ENCODE measurements at regions not wholly inside any gene's neighbourhood (a gene's known extent, or its start where the extent isn't known, plus 50 kb on each side); places are given as distances from the start of the nearest gene placed in this dataset.
"Not testable (repeated sequence)": the region's sequence is repeated elsewhere in the genome, so short reads cannot be mapped to it uniquely, and the experiment has no call there.

DNA sequence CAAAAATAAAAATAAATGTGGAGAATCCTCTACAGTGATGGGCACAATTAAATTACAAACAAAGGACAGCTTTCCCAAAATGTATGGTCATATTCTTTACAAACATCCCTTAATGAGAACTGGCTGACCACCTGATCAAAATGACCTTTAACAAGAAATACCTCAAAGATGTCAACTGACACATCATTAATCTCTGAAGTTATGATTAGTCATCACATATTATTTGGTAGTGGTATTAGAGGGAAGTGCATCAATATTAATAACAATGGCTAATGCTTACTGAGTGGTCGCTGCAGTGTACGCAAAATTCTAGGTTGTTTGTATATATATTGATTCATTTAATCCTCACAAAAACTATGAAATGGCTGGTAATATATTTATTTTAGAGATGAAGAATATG is 340.6 kb downstream of the GJA1 start:
- H3K4me3 ChIP-seq = no peak overlapping the region
- intact Hi-C loops (cut with DNase I) = loop anchor here in 3 of 10 donors (5.0 to 10.0 kb wide), 3 partner anchors 56 to 339 kb away; partner anchors contain the start of gene GJA1 (in 1 of the 3)
- H3K9me3 ChIP-seq = peaks cover 0 to 12% (median 0%) of the 10 kb centered on the region in 11 donors
- WGBS, 2 donors = 98 to 99% methylated on average over 2 of the region's 2 CpGs
- no peaks in the 10 kb centered on the region for H3K27me3 ChIP-seq
- ATAC-seq = no peak
- no peaks in the 10 kb centered on the region for H3K36me3 ChIP-seq
- peaks cover 0 to 39% (median 16%) of the 10 kb centered on the region in 9 donors for H3K4me1 ChIP-seq
- no peak for DNase-seq
- TF ChIP-seq CTCF (IDR thresholded peaks at IDR 0.05) = no peak
- H3K27ac ChIP-seq = peak overlapping the region in 3 of 10 donors; percentile 47 to 64 (median 51)

DNA sequence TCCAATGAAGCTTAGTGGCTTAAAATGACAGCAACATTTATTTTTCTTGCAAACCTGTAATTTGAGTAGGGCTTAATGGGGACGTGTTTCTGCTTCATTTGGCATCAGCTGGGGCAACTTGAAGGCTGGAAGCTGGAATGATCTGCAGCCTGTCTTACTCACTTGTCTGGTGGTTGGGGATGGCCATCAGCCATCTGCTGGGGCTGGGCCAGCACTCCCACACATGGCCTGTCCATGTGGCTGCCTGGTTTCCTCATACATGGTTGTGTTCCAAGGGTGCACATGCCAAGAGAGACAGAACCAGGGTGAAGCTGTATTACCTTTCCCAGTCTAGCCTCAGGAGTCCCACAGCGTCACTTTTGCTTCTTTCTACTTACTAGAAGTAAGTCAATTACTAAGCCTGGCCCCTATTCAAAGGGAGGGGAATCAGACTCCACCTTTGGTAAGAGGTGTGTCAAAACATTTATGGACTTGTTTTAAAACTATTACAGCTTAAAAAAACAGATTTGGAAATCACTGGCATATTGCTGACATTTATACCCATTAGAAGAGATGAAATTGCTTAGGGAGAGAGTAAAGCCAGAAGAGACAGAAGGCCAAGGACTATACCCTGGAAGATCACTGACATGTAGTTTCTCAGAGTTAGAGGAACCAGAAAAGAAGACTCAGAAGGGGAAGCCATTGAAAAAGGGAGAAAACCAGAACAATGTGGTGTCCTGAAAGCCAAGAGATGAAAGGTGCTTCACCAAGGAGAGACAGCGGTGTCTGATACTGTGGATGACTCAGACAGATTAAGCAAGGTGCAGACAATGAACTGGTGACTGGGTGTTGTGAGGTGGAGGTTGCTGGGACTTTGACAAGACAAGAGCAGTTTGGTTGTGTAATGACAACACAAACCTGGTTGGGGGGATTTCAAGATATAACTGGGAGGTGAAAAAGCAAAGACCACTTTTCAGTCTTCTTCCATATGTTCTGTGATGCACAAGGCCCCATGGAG is 345.2 kb downstream of the GJA1 start:
- Histone ChIP-seq H3K36me3 (no peaks in the 10 kb centered on the region), H3K4me1 (peaks cover 0 to 23% (median 16%) of the 10 kb centered on the region in 9 donors), H3K27ac (peak overlapping the region in 7 of 10 donors; percentile 10 to 57 (median 42)), H3K4me3 (no peak overlapping the region), H3K9me3 (peaks cover 0 to 12% (median 0%) of the 10 kb centered on the region in 11 donors), H3K27me3 (no peaks in the 10 kb centered on the region)
- 42 to 67% methylated on average over 3 of the region's 3 CpGs for WGBS, 2 donors
- DNase-seq (peak; percentile 71 to 74), ATAC-seq (peak; percentile 91 to 98 (median 96))
- no peak for TF ChIP-seq CTCF (IDR thresholded peaks at IDR 0.05)
- intact Hi-C loops (cut with DNase I) = no loop called here

GRCh38 chr6:121791396-121792315 is 356.2 kb downstream of the GJA1 start:
- DNase-seq (no peak), ATAC-seq (no peak)
- 76 to 80% methylated on average over 6 of the region's 6 CpGs for WGBS, 2 donors
- H3K27me3 ChIP-seq = no peaks in the 10 kb centered on the region
- intact Hi-C loops (cut with DNase I) = no loop called here
- no peak for TF ChIP-seq CTCF (IDR thresholded peaks at IDR 0.05)
- H3K4me1 ChIP-seq = peaks cover 0 to 3% (median 0%) of the 10 kb centered on the region in 9 donors
- H3K4me3 ChIP-seq = no peak overlapping the region
- no peak overlapping the region for H3K27ac ChIP-seq
- H3K36me3 ChIP-seq = no peaks in the 10 kb centered on the region
- H3K9me3 ChIP-seq = peaks cover 0 to 6% (median 0%) of the 10 kb centered on the region in 11 donors

- ATAC-seq (peak in 2 of 8 donors; percentile 53 to 64), DNase-seq (no peak)
- TF ChIP-seq CTCF (IDR thresholded peaks at IDR 0.05) = no peak
- Histone ChIP-seq H3K27ac (no peak overlapping the region), H3K9me3 (peaks cover 0 to 31% (median 0%) of the 10 kb centered on the region in 11 donors), H3K4me3 (no peak overlapping the region), H3K4me1 (peaks cover 0 to 3% (median 0%) of the 10 kb centered on the region in 9 donors), H3K36me3 (no peaks in the 10 kb centered on the region), H3K27me3 (no peaks in the 10 kb centered on the region)
- WGBS, 2 donors = 81 to 82% methylated on average over 2 of the region's 2 CpGs
- intact Hi-C loops (cut with DNase I) = no loop called here
Observed at GRCh38 chr6:121794630-121795029, 359.2 kb downstream of the GJA1 start.

DNA sequence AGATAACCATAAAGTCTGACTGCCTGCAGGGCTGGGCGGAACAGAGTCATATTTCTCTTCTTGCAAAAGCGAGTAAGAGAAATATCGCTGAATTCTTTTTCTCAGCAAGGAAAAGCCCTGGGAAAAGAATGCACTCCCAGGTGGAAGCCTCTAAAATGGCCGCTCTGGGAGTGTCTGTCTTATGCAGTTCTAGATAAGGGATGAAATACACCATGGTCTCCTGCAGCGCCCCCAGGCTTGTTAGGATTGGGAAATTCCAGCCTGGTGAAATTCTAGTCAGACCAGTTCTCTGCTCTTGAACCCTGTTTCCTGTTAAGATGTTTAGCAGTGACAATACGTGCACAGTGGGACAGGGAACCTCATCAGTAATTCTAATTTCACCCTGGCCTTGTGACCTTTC is 362.2 kb downstream of the GJA1 start:
- H3K9me3 ChIP-seq = peaks cover 0 to 60% (median 0%) of the 10 kb centered on the region in 11 donors
- intact Hi-C loops (cut with DNase I) = not testable (repeated sequence)

DNA sequence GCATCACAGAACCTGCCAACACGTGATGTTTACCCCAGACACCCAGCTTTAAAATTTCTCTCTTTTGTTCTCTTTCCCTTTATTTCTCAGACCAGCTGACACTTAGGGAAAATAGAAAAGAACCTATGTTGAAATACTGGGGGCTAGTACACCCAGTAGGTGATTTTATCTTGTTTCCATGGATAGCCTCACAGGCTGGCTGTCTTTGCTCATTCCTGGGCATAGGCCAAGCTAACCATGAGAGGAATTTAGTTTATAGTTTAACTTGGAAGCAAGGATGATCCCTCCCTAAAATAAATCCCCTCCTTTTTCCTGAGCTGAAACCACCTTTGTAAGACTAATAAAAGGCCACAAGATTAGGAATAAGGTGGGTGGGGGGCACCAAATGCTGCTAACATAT is 362.7 kb downstream of the GJA1 start:
- H3K27me3 ChIP-seq; H3K36me3 ChIP-seq; H3K27ac ChIP-seq; DNase-seq; intact Hi-C loops (cut with DNase I); H3K4me1 ChIP-seq; H3K4me3 ChIP-seq; ATAC-seq: not testable (repeated sequence)
- 88 to 93% methylated on average over 1 of the region's 1 CpG for WGBS, 2 donors
- H3K9me3 ChIP-seq = peaks cover 0 to 60% (median 0%) of the 10 kb centered on the region in 11 donors

More for the DNA sequence above, 362.2 kb downstream of the GJA1 start:
- not testable (repeated sequence) for H3K27me3 ChIP-seq, DNase-seq, H3K27ac ChIP-seq, H3K4me3 ChIP-seq, H3K4me1 ChIP-seq, ATAC-seq, H3K36me3 ChIP-seq
- 94% methylated on average over 6 of the region's 6 CpGs for WGBS, 2 donors

All from heart right ventricle (tissue), 16 donors.